HepG2 (cell line): ENCODE measurements at regions not wholly inside any gene's neighbourhood (a gene's known extent, or its start where the extent isn't known, plus 50 kb on each side); places are given as distances from the start of the nearest gene placed in this dataset.

Experiments used
- ATAC-seq: fragments of 200-7000 bp; cut with Tn5 transposase; 3 replicates; pipeline ENCODE4 v1.9.1; 2020; ENCODE audit warnings: mild to moderate bottlenecking, moderate library complexity
- BruUV-seq: library from RNA; stranded (reverse); fragments of 400-500 nt; replicated peaks from 2 replicates; lab custom pipeline; 2021; lab: Mats Ljungman, UMichigan
- CTCF ChIA-PET: fragments of 300-600 bp; formaldehyde crosslinking; extraction: SDS; loops from one replicate; lab custom pipeline; 2021; ENCODE audit warnings: low total read pairs, inconsistent platforms, low intra/inter-chr PET ratio; lab: Yijun Ruan, JAX
- POLR2A ChIA-PET: fragments of 350-600 bp; sonication (Branson Sonifier 250); formaldehyde crosslinking; loops from one replicate; lab custom pipeline; 2020; ENCODE audit warnings: antibody characterized with exemption, inconsistent platforms; lab: Yijun Ruan, JAX
- DNase-seq: peaks from one replicate; pipeline ENCODE4 v3.0.0-alpha.2; 2015; ENCODE audit warnings: low spot score
- FAIRE-seq: peaks from 3 replicates; lab custom pipeline; 2011; peaks lifted over from hg19 to GRCh38; lab: Jason Lieb, UNC
- H2AFZ ChIP-seq: one replicate; pipeline ENCODE4 v1.6.1; 2011; ENCODE audit warnings: low read length, inconsistent platforms
- H3K27ac ChIP-seq: fragments of 300-600 bp; 3 replicates; pipeline ENCODE4 v1.8.0; 2011; ENCODE audit warnings: mixed run types, mild to moderate bottlenecking, mixed read lengths, low read length, inconsistent platforms; ENCODE audit not compliant: insufficient read depth; ENCODE audit errors: extremely low read length
- H3K27me3 ChIP-seq, 2 experiments: fragments of 200-600 bp in 1 of 2; 2 replicates in 1 of 2; 3 replicates in 1 of 2; pipeline versions ENCODE4 v1.6.0 to v1.8.0; 2011; ENCODE audit warnings: low read length in 2 of 2, mild to moderate bottlenecking in 2 of 2, moderate library complexity in 2 of 2, inconsistent platforms in 1 of 2; ENCODE audit not compliant: insufficient read depth in 2 of 2, control insufficient read depth in 1 of 2
- H3K36me3 ChIP-seq, 2 experiments: fragments of 200-600 bp in 1 of 2; replicated peaks in 1 of 2; 2 replicates in 1 of 2; 3 replicates in 1 of 2; pipeline versions ENCODE4 v1.5.1 to v1.8.0; 2011; ENCODE audit warnings: low read length in 2 of 2, inconsistent platforms in 1 of 2; ENCODE audit not compliant: insufficient read depth in 2 of 2, control insufficient read depth in 1 of 2
- H3K4me1 ChIP-seq: 2 replicates; pipeline ENCODE4 v1.5.1; 2012; ENCODE audit warnings: low read length, inconsistent platforms; ENCODE audit not compliant: insufficient read depth
- H3K4me2 ChIP-seq: 2 replicates; pipeline ENCODE4 v1.6.0; 2011; ENCODE audit warnings: low read depth, low read length, inconsistent platforms
- H3K4me3 ChIP-seq, 3 experiments: fragments of 200-600 bp in 1 of 3; sonication (generic), shearing (Covaris generic) in 1 of 3; replicated peaks in 1 of 3; 2 replicates each; pipeline ENCODE4 v1.5.1; 2011 to 2016; ENCODE audit warnings: low read length in 3 of 3, inconsistent platforms in 2 of 3, low read depth in 2 of 3, mild to moderate bottlenecking in 2 of 3, control low read depth in 1 of 3, mixed read lengths in 1 of 3; ENCODE audit not compliant: insufficient read depth in 1 of 3
- H3K79me2 ChIP-seq: one replicate; pipeline ENCODE4 v1.6.1; 2011; ENCODE audit warnings: low read length, inconsistent platforms; ENCODE audit not compliant: insufficient read depth
- H3K9ac ChIP-seq: 2 replicates; pipeline ENCODE4 v1.6.0; 2011; ENCODE audit warnings: mild to moderate bottlenecking, low read depth, low read length, inconsistent platforms; ENCODE audit not compliant: insufficient read depth
- H3K9me3 ChIP-seq: 2 replicates; pipeline ENCODE4 v1.5.1; 2012; ENCODE audit warnings: mild to moderate bottlenecking, low read length
- H4K20me1 ChIP-seq: 2 replicates; pipeline ENCODE4 v1.6.0; 2011; ENCODE audit warnings: inconsistent platforms, mild to moderate bottlenecking, low read length, moderate library complexity; ENCODE audit not compliant: insufficient read depth
- BRCA1 ChIP-seq: sonication (generic); formaldehyde crosslinking; IDR thresholded peaks from 2 replicates; pipeline ENCODE4 v1.4.0; 2020; ENCODE audit warnings: missing genetic modification reagents
- DNMT1 ChIP-seq: sonication (generic); formaldehyde crosslinking; IDR thresholded peaks from 2 replicates; pipeline ENCODE4 v1.5.1; 2020; ENCODE audit warnings: mild to moderate bottlenecking, missing genetic modification reagents
- GABPA ChIP-seq, 2 experiments: IDR thresholded peaks; 2 replicates each; pipeline ENCODE4 v1.6.1; 2011 to 2016; ENCODE audit warnings: low read depth in 2 of 2, low read length in 1 of 2, missing biosample characterization in 1 of 2, missing genetic modification characterization in 1 of 2
- MAFK ChIP-seq, 2 experiments: IDR thresholded peaks in 1 of 2; conservative IDR thresholded peaks in 1 of 2; 2 replicates each; pipeline ENCODE4 v1.6.1; 2011; ENCODE audit warnings: improper control_type of control experiment in 2 of 2, low read length in 2 of 2
- SMC3 ChIP-seq: IDR thresholded peaks from 2 replicates; pipeline ENCODE4 v1.6.1; 2011; ENCODE audit warnings: low read length, improper control_type of control experiment
- STAG1 ChIP-seq: sonication (generic); formaldehyde crosslinking; IDR thresholded peaks from 2 replicates; pipeline ENCODE4 v1.4.0; 2020; ENCODE audit warnings: missing genetic modification reagents
- ZNF136 ChIP-seq: sonication (generic); formaldehyde crosslinking; IDR thresholded peaks from 2 replicates; pipeline ENCODE4 v1.8.1; 2022; ENCODE audit warnings: low read depth, mild to moderate bottlenecking, moderate library complexity, missing genetic modification reagents
- WGBS: methylation state at CpG from one replicate; pipeline ENCODE4 v1.1.6; 2017; ENCODE audit warnings: low lambda C conversion rate; 5-methylcytosine and 5-hydroxymethylcytosine counted together
- in situ Hi-C: cut with HindIII; loops from 2 replicates; pipeline ENCODE4 v1.10.0; 2017; ENCODE audit warnings: low pct_unique_long_range_greater_than_20kb; ENCODE audit not compliant: extremely low pct_ligation_motif_present
- intact Hi-C: fragments of 100-400 bp; cut with micrococcal nuclease; formaldehyde crosslinking; loops from one replicate; pipeline ENCODE4 v1.10.0; 2022; ENCODE audit not compliant: unreplicated experiment
- TF ChIP-seq, protein P1 (sequence below): sonication (generic); IDR thresholded peaks from 2 replicates; pipeline ENCODE4 v1.6.1; 2016; ENCODE audit warnings: low read depth, borderline replicate concordance
- TF ChIP-seq, protein P2 (sequence below): sonication (generic); formaldehyde crosslinking; IDR thresholded peaks from 2 replicates; pipeline ENCODE4 v1.5.0; 2020; ENCODE audit warnings: mild to moderate bottlenecking, missing genetic modification reagents, moderate library complexity

- POLR2A ChIA-PET, result no interaction called here
- H3K4me2 ChIP-seq, result no peak overlapping the region
- peak; percentile 35 for DNase-seq
- in situ Hi-C loops (loop anchor here (10.0 kb wide), 1 partner anchor 420 kb away; no protein-coding TSS in a partner anchor), intact Hi-C loops (loop anchor here (1.0 to 5.0 kb wide), 3 partner anchors 232 to 552 kb away; no protein-coding TSS in a partner anchor)
- FAIRE-seq, result peak; percentile 42
- H3K9me3 ChIP-seq, result no peaks in the 10 kb centered on the region
- no peak overlapping the region for H3K4me3 ChIP-seq
- WGBS, result 8% methylated on average over 5 of the region's 5 CpGs
- no peaks in the 10 kb centered on the region for H3K79me2 ChIP-seq
- no peaks in the 10 kb centered on the region for H3K36me3 ChIP-seq
- no peaks in the 10 kb centered on the region for H3K4me1 ChIP-seq
- H3K9ac ChIP-seq, result no peak overlapping the region
- H3K27ac ChIP-seq, result no peak overlapping the region
- BruUV-seq, result no TSS peak
- CTCF ChIA-PET, result interaction anchor here (1.3 to 1.6 kb wide), 2 partner anchors 422 to 552 kb away, joined by 6 to 10 read pairs; no protein-coding TSS in a partner anchor
- ATAC-seq, result peak; percentile 77
- TF ChIP-seq STAG1 (CRISPR knock-in tag), result peak; percentile 68
- no peak for TF ChIP-seq BRCA1 (CRISPR knock-in tag)
- TF ChIP-seq, protein P1, sequence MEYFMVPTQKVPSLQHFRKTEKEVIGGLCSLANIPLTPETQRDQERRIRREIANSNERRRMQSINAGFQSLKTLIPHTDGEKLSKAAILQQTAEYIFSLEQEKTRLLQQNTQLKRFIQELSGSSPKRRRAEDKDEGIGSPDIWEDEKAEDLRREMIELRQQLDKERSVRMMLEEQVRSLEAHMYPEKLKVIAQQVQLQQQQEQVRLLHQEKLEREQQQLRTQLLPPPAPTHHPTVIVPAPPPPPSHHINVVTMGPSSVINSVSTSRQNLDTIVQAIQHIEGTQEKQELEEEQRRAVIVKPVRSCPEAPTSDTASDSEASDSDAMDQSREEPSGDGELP, result 0 out of 2 replicates have a peak, but pooled peaks have one; percentile 22
- TF ChIP-seq GABPA (IDR thresholded peaks at IDR 0.05; ENCODE audit: low read depth, low read length), result no peak
- TF ChIP-seq GABPA (CRISPR knock-in tag; IDR thresholded peaks at IDR 0.05; ENCODE audit: low read depth), result peak; percentile 32; the same call in 1 of the 2 replicates
- TF ChIP-seq DNMT1 (CRISPR knock-in tag), result no peak
- peak; percentile 39; the same call in 1 of the 2 replicates for TF ChIP-seq SMC3
- TF ChIP-seq, protein P2, sequence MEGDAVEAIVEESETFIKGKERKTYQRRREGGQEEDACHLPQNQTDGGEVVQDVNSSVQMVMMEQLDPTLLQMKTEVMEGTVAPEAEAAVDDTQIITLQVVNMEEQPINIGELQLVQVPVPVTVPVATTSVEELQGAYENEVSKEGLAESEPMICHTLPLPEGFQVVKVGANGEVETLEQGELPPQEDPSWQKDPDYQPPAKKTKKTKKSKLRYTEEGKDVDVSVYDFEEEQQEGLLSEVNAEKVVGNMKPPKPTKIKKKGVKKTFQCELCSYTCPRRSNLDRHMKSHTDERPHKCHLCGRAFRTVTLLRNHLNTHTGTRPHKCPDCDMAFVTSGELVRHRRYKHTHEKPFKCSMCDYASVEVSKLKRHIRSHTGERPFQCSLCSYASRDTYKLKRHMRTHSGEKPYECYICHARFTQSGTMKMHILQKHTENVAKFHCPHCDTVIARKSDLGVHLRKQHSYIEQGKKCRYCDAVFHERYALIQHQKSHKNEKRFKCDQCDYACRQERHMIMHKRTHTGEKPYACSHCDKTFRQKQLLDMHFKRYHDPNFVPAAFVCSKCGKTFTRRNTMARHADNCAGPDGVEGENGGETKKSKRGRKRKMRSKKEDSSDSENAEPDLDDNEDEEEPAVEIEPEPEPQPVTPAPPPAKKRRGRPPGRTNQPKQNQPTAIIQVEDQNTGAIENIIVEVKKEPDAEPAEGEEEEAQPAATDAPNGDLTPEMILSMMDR (CRISPR knock-in tag), result peak; percentile 63
- no peak for TF ChIP-seq ZNF136 (CRISPR knock-in tag)
- TF ChIP-seq MAFK (conservative IDR thresholded peaks at IDR 0.05 in 1 of 2, IDR thresholded peaks at IDR 0.05 in 1 of 2; ENCODE audit: low read length in 2 of 2), result peak in 1 of 2 experiments; percentile 10; a peak in 1 of 4 replicates
- no peaks in the 10 kb centered on the region for H4K20me1 ChIP-seq
- no peak overlapping the region for H2AFZ ChIP-seq
- no peaks in the 10 kb centered on the region; a peak in 1 of 5 replicates for H3K27me3 ChIP-seq
These were observed 1306.5 kb upstream of the CDH9 start for GRCh38 chr5:28344836-28345433.
